WI38 (cell line): ENCODE measurements at regions not wholly inside any gene's neighbourhood (a gene's known extent, or its start where the extent isn't known, plus 50 kb on each side); places are given as distances from the start of the nearest gene placed in this dataset.

Experiments
- H3K4me3 ChIP-seq: 2 replicates; pipeline ENCODE4 v1.5.1; 2011; ENCODE audit warnings: low read depth, mild to moderate bottlenecking, control low read depth, low read length
- CTCF ChIP-seq: IDR thresholded peaks from 2 replicates; pipeline ENCODE4 v1.5.1; 2012; ENCODE audit warnings: low read depth, mild to moderate bottlenecking, control low read depth, low read length

- H3K4me3 ChIP-seq, result no peak overlapping the region
- TF ChIP-seq CTCF, result no peak
Measured at GRCh38 chr7:25775570-25775969, 376.4 kb upstream of the NFE2L3 start.

GRCh38 chr7:25775999-25776743, 375.8 kb upstream of the NFE2L3 start:
- H3K4me3 ChIP-seq, result no peak overlapping the region
- no peak for TF ChIP-seq CTCF

GRCh38 chr7:25776744-25777123, 375.3 kb upstream of the NFE2L3 start:
- no peak for TF ChIP-seq CTCF
- H3K4me3 ChIP-seq, result no peak overlapping the region

- TF ChIP-seq CTCF, result no peak
- H3K4me3 ChIP-seq, result no peak overlapping the region
Measured at GRCh38 chr7:25777969-25778708, 373.9 kb upstream of the NFE2L3 start.

- H3K4me3 ChIP-seq, result no peak overlapping the region
- no peak for TF ChIP-seq CTCF
Measured at GRCh38 chr7:25779002-25779546, 372.9 kb upstream of the NFE2L3 start.

- TF ChIP-seq CTCF, result no peak
Measured at GRCh38 chr7:25780904-25781303, 371.1 kb upstream of the NFE2L3 start.

GRCh38 chr7:25781704-25782103, 370.3 kb upstream of the NFE2L3 start:
- TF ChIP-seq CTCF, result no peak
- no peak overlapping the region for H3K4me3 ChIP-seq

More at GRCh38 chr7:25780904-25781303, 371.1 kb upstream of the NFE2L3 start:
- no peak overlapping the region for H3K4me3 ChIP-seq
